NCI-H2029 (cell line): ENCODE measurements at regions not wholly inside any gene's neighbourhood (a gene's known extent, or its start where the extent isn't known, plus 50 kb on each side); places are given as distances from the start of the nearest gene placed in this dataset.

Source experiments
- DNase-seq: peaks from one replicate; lab custom pipeline; 2025; lab: John Stamatoyannopoulos, UW

- no peak for DNase-seq
Measured at GRCh38 chr10:71123023-71123422, 89.3 kb upstream of the UNC5B start.

- no peak for DNase-seq
Measured at GRCh38 chr10:71124921-71125748, 87.2 kb upstream of the UNC5B start.

GRCh38 chr10:71125749-71126107 lies 86.6 kb upstream of the UNC5B start:
- DNase-seq, result no peak

- no peak for DNase-seq
Measured at GRCh38 chr10:71126432-71126831, 85.9 kb upstream of the UNC5B start.

GRCh38 chr10:71127104-71127503 lies 85.3 kb upstream of the UNC5B start:
- DNase-seq, result no peak

GRCh38 chr10:71127773-71128172 lies 84.6 kb upstream of the UNC5B start:
- DNase-seq, result no peak

- DNase-seq, result no peak
Measured at GRCh38 chr10:71128311-71128980, 83.9 kb upstream of the UNC5B start.

GRCh38 chr10:71131096-71131495 lies 81.3 kb upstream of the UNC5B start:
- DNase-seq, result no peak

- DNase-seq, result no peak
Measured at GRCh38 chr10:71131508-71132088, 80.8 kb upstream of the UNC5B start.

- no peak for DNase-seq
Measured at GRCh38 chr10:71132321-71132810, 80.0 kb upstream of the UNC5B start.

GRCh38 chr10:71133710-71134686 lies 78.4 kb upstream of the UNC5B start:
- no peak for DNase-seq

GRCh38 chr10:71134732-71135211 lies 77.6 kb upstream of the UNC5B start:
- no peak for DNase-seq

- DNase-seq, result no peak
Measured at GRCh38 chr10:71135236-71135635, 77.1 kb upstream of the UNC5B start.

GRCh38 chr10:71136036-71136721 lies 76.2 kb upstream of the UNC5B start:
- no peak for DNase-seq

GRCh38 chr10:71137701-71138100 lies 74.7 kb upstream of the UNC5B start:
- DNase-seq, result no peak

GRCh38 chr10:71138166-71138830 lies 74.1 kb upstream of the UNC5B start:
- no peak for DNase-seq

- DNase-seq, result no peak
Measured at GRCh38 chr10:71141528-71141927, 70.8 kb upstream of the UNC5B start.

- DNase-seq, result no peak
Measured at GRCh38 chr10:71143170-71143569, 69.2 kb upstream of the UNC5B start.

- DNase-seq, result no peak
Measured at GRCh38 chr10:71143610-71144009, 68.8 kb upstream of the UNC5B start.

GRCh38 chr10:71144824-71145223 lies 67.5 kb upstream of the UNC5B start:
- no peak for DNase-seq
